DND-41 (cell line): ENCODE measurements at regions not wholly inside any gene's neighbourhood (a gene's known extent, or its start where the extent isn't known, plus 50 kb on each side); places are given as distances from the start of the nearest gene placed in this dataset.

Experiments used
- ATAC-seq: fragments of 200-7000 bp; cut with Tn5 transposase; 3 replicates; pipeline ENCODE4 v1.9.1; 2021; ENCODE audit warnings: low read depth; ENCODE audit not compliant: insufficient read depth
- DNase-seq: peaks from one replicate; pipeline ENCODE4 v3.0.0-alpha.2; 2020
- H2AFZ ChIP-seq: 2 replicates; pipeline ENCODE4 v1.6.0; 2012; ENCODE audit warnings: low read depth, low read length
- H3K27ac ChIP-seq: 2 replicates; pipeline ENCODE4 v1.5.1; 2012; ENCODE audit warnings: low read length, inconsistent platforms
- H3K27me3 ChIP-seq: fragments of 200-600 bp; sonication (generic); 2 replicates; pipeline ENCODE4 v1.6.0; 2012; ENCODE audit warnings: low read length, mild to moderate bottlenecking, inconsistent platforms; ENCODE audit not compliant: insufficient read depth, poor library complexity
- H3K36me3 ChIP-seq: 2 replicates; pipeline ENCODE4 v1.5.1; 2012; ENCODE audit warnings: low read length, inconsistent platforms; ENCODE audit not compliant: insufficient read depth
- H3K4me1 ChIP-seq: 2 replicates; pipeline ENCODE4 v1.5.1; 2012; ENCODE audit warnings: mild to moderate bottlenecking, low read length; ENCODE audit not compliant: insufficient read depth
- H3K4me2 ChIP-seq: 2 replicates; pipeline ENCODE4 v1.6.0; 2012; ENCODE audit warnings: mild to moderate bottlenecking, moderate library complexity, low read length, inconsistent platforms; ENCODE audit not compliant: insufficient read depth
- H3K4me3 ChIP-seq, 2 experiments: fragments of 200-600 bp in 1 of 2; shearing (Covaris generic) in 1 of 2; 2 replicates each; pipeline ENCODE4 v1.5.1; 2012 to 2016; ENCODE audit warnings: inconsistent platforms in 2 of 2, low read length in 2 of 2, mild to moderate bottlenecking in 2 of 2, low read depth in 1 of 2, moderate library complexity in 1 of 2
- H3K79me2 ChIP-seq: 2 replicates; pipeline ENCODE4 v1.6.0; 2012; ENCODE audit warnings: low read length, inconsistent platforms; ENCODE audit not compliant: insufficient read depth
- H3K9ac ChIP-seq: 2 replicates; pipeline ENCODE4 v1.6.0; 2012; ENCODE audit warnings: low read depth, mild to moderate bottlenecking, inconsistent platforms, low read length, moderate library complexity
- H3K9me3 ChIP-seq: 2 replicates; pipeline ENCODE4 v1.5.1; 2012; ENCODE audit warnings: low read length, moderate library complexity, mild to moderate bottlenecking, inconsistent platforms; ENCODE audit not compliant: insufficient read depth, severe bottlenecking
- H4K20me1 ChIP-seq: 2 replicates; pipeline ENCODE4 v1.6.0; 2012; ENCODE audit warnings: low read length; ENCODE audit not compliant: insufficient read depth
- CTCF ChIP-seq: IDR thresholded peaks from 2 replicates; pipeline ENCODE4 v1.5.1; 2012; ENCODE audit warnings: borderline replicate concordance, low read length, moderate library complexity, mild to moderate bottlenecking; ENCODE audit not compliant: poor library complexity, severe bottlenecking; ENCODE audit errors: extremely low read depth
- EZH2 ChIP-seq: IDR thresholded peaks from 3 replicates; pipeline ENCODE4 v1.6.1; 2012; ENCODE audit warnings: borderline replicate concordance, low read depth, mild to moderate bottlenecking, moderate library complexity, low read length, inconsistent platforms; ENCODE audit not compliant: severe bottlenecking

- ATAC-seq: no peak
Measured at GRCh38 chr15:88341006-88341405, 84.5 kb upstream of the NTRK3 start.

GRCh38 chr15:88337993-88338392, 81.5 kb upstream of the NTRK3 start:
- H4K20me1 ChIP-seq: no peaks in the 10 kb centered on the region
- ATAC-seq: no peak
- no peaks in the 10 kb centered on the region for H3K4me1 ChIP-seq
- no peaks in the 10 kb centered on the region for H3K36me3 ChIP-seq
- TF ChIP-seq EZH2: no peak
- DNase-seq: no peak
- H3K79me2 ChIP-seq: no peaks in the 10 kb centered on the region
- H3K4me2 ChIP-seq: no peak overlapping the region
- no peak overlapping the region for H3K9ac ChIP-seq
- H3K4me3 ChIP-seq: no peak overlapping the region
- H2AFZ ChIP-seq: no peak overlapping the region
- H3K9me3 ChIP-seq: no peaks in the 10 kb centered on the region
- H3K27ac ChIP-seq: no peak overlapping the region
- H3K27me3 ChIP-seq: no peaks in the 10 kb centered on the region

More at GRCh38 chr15:88341006-88341405, 84.5 kb upstream of the NTRK3 start:
- H4K20me1 ChIP-seq: no peaks in the 10 kb centered on the region
- H3K4me3 ChIP-seq: no peak overlapping the region
- no peak overlapping the region for H3K4me2 ChIP-seq
- no peaks in the 10 kb centered on the region for H3K4me1 ChIP-seq
- H3K9ac ChIP-seq: no peak overlapping the region
- no peaks in the 10 kb centered on the region for H3K27me3 ChIP-seq
- no peak overlapping the region for H2AFZ ChIP-seq
- no peaks in the 10 kb centered on the region for H3K79me2 ChIP-seq
- DNase-seq: no peak
- no peaks in the 10 kb centered on the region for H3K36me3 ChIP-seq
- H3K9me3 ChIP-seq: no peaks in the 10 kb centered on the region
- H3K27ac ChIP-seq: no peak overlapping the region
- TF ChIP-seq EZH2 (no peak), CTCF (no peak)

GRCh38 chr15:88335074-88335473, 78.5 kb upstream of the NTRK3 start:
- no peaks in the 10 kb centered on the region for H3K79me2 ChIP-seq
- no peak overlapping the region for H3K4me2 ChIP-seq
- H2AFZ ChIP-seq: no peak overlapping the region
- no peak for TF ChIP-seq CTCF
- no peak for TF ChIP-seq EZH2
- DNase-seq: no peak
- no peak overlapping the region for H3K27ac ChIP-seq
- H3K4me1 ChIP-seq: no peaks in the 10 kb centered on the region
- ATAC-seq: no peak
- H3K9me3 ChIP-seq: no peaks in the 10 kb centered on the region
- no peaks in the 10 kb centered on the region for H3K27me3 ChIP-seq
- no peaks in the 10 kb centered on the region for H4K20me1 ChIP-seq
- no peak overlapping the region for H3K4me3 ChIP-seq
- no peak overlapping the region for H3K9ac ChIP-seq
- no peaks in the 10 kb centered on the region for H3K36me3 ChIP-seq

GRCh38 chr15:88334436-88334835, 77.9 kb upstream of the NTRK3 start:
- Histone ChIP-seq H3K9me3 (no peaks in the 10 kb centered on the region), H3K27ac (no peak overlapping the region), H3K4me1 (no peaks in the 10 kb centered on the region), H3K4me3 (no peak overlapping the region), H3K9ac (no peak overlapping the region), H2AFZ (no peak overlapping the region), H3K27me3 (no peaks in the 10 kb centered on the region), H4K20me1 (no peaks in the 10 kb centered on the region), H3K36me3 (no peaks in the 10 kb centered on the region), H3K4me2 (no peak overlapping the region), H3K79me2 (no peaks in the 10 kb centered on the region)
- ATAC-seq: no peak
- DNase-seq: no peak
- no peak for TF ChIP-seq EZH2
- TF ChIP-seq CTCF: no peak
